ENCODE measurements at regions not wholly inside any gene's neighbourhood (a gene's known extent, or its start where the extent isn't known, plus 50 kb on each side); places are given as distances from the start of the nearest gene placed in this dataset.

DNA sequence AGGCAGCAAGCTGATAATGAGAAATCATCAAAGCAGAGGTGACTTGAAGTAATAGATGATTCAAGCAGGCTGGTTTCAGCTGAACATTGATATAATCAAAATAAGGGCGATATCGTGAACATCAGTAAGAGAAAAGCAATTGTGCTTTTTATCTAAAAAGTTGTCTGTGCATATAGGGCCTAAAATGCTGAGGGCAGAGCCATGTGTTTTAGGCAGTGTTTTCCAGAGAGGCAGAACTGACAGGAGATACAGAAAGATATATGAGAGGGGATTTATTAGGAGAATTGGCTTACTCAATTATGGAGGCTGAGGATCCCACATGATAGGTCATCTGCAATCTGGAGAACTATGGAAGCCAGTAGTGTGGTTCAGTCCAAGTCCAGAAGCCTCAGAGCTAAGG, 136.5 kb upstream of the NPY2R start:
- TF ChIP-seq CTCF (IDR thresholded peaks at IDR 0.05; ENCODE audit: poor library complexity) (no peak), EZH2phosphoT487 (IDR thresholded peaks at IDR 0.05; ENCODE audit: low read depth, severe bottlenecking, unreplicated experiment) (no peak), EZH2 (IDR thresholded peaks at IDR 0.05; ENCODE audit: borderline replicate concordance) (no peak)

Data from hepatocyte (in vitro differentiated cells).